ENCODE measurements at regions not wholly inside any gene's neighbourhood (a gene's known extent, or its start where the extent isn't known, plus 50 kb on each side); places are given as distances from the start of the nearest gene placed in this dataset.

DNA sequence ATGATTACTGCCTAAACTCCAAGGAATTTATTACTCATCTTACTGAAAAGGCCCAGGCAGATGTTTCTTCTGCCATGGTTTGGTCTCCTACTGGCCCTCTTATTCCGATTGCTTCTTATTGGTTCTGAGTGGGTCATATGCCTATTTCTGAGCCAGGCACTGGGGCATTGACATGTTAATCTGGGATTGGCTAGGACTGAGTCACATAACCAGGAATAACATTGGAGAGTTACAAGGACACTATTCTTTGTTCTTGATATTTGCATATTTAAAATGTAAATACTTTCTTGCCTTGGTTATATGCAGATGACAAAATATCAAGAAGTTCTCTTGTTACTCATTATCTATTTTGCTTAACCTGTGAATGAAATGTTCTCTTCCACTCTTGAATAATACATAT is 534.4 kb upstream of the SLC39A10 start (continued):
- TF ChIP-seq, protein P1, sequence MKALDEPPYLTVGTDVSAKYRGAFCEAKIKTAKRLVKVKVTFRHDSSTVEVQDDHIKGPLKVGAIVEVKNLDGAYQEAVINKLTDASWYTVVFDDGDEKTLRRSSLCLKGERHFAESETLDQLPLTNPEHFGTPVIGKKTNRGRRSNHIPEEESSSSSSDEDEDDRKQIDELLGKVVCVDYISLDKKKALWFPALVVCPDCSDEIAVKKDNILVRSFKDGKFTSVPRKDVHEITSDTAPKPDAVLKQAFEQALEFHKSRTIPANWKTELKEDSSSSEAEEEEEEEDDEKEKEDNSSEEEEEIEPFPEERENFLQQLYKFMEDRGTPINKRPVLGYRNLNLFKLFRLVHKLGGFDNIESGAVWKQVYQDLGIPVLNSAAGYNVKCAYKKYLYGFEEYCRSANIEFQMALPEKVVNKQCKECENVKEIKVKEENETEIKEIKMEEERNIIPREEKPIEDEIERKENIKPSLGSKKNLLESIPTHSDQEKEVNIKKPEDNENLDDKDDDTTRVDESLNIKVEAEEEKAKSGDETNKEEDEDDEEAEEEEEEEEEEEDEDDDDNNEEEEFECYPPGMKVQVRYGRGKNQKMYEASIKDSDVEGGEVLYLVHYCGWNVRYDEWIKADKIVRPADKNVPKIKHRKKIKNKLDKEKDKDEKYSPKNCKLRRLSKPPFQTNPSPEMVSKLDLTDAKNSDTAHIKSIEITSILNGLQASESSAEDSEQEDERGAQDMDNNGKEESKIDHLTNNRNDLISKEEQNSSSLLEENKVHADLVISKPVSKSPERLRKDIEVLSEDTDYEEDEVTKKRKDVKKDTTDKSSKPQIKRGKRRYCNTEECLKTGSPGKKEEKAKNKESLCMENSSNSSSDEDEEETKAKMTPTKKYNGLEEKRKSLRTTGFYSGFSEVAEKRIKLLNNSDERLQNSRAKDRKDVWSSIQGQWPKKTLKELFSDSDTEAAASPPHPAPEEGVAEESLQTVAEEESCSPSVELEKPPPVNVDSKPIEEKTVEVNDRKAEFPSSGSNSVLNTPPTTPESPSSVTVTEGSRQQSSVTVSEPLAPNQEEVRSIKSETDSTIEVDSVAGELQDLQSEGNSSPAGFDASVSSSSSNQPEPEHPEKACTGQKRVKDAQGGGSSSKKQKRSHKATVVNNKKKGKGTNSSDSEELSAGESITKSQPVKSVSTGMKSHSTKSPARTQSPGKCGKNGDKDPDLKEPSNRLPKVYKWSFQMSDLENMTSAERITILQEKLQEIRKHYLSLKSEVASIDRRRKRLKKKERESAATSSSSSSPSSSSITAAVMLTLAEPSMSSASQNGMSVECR (CRISPR knock-in tag; IDR thresholded peaks at IDR 0.05; ENCODE audit: borderline replicate concordance): no peak
- TF ChIP-seq FOXP1 (CRISPR knock-in tag; IDR thresholded peaks at IDR 0.05; ENCODE audit: borderline replicate concordance): no peak
- TF ChIP-seq, protein P2, sequence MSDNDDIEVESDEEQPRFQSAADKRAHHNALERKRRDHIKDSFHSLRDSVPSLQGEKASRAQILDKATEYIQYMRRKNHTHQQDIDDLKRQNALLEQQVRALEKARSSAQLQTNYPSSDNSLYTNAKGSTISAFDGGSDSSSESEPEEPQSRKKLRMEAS (CRISPR knock-in tag; IDR thresholded peaks at IDR 0.05): no peak
- TF ChIP-seq, protein P3, sequence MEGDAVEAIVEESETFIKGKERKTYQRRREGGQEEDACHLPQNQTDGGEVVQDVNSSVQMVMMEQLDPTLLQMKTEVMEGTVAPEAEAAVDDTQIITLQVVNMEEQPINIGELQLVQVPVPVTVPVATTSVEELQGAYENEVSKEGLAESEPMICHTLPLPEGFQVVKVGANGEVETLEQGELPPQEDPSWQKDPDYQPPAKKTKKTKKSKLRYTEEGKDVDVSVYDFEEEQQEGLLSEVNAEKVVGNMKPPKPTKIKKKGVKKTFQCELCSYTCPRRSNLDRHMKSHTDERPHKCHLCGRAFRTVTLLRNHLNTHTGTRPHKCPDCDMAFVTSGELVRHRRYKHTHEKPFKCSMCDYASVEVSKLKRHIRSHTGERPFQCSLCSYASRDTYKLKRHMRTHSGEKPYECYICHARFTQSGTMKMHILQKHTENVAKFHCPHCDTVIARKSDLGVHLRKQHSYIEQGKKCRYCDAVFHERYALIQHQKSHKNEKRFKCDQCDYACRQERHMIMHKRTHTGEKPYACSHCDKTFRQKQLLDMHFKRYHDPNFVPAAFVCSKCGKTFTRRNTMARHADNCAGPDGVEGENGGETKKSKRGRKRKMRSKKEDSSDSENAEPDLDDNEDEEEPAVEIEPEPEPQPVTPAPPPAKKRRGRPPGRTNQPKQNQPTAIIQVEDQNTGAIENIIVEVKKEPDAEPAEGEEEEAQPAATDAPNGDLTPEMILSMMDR (IDR thresholded peaks at IDR 0.05): no peak
- no peak for TF ChIP-seq JAZF1 (CRISPR knock-in tag; IDR thresholded peaks at IDR 0.05)
- TF ChIP-seq, protein P4, sequence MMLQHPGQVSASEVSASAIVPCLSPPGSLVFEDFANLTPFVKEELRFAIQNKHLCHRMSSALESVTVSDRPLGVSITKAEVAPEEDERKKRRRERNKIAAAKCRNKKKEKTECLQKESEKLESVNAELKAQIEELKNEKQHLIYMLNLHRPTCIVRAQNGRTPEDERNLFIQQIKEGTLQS (CRISPR knock-in tag; conservative IDR thresholded peaks at IDR 0.05): no peak

DNA sequence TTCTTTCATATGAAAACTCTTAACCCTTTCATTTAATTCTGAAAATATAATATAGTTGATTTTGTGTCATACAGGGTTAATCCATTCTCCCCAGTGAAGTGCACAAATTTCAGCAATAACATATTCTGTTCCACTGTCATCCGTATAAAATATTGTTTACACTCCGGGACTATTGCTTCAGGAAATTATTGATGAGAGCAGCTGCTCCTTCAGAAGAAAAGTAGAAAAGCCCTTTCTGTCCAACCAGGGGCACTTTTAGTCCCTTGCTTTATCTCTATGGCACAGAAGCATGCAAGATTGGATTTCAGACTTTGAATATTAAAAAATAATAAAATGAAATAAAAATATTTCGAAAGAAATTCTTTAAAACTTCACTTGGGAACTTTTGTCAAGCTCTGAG is 535.7 kb upstream of the SLC39A10 start:
- CTCF ChIA-PET: no interaction called here
- no peak for TF ChIP-seq NR3C1 (CRISPR knock-in tag; conservative IDR thresholded peaks at IDR 0.05; ENCODE audit: low read depth)
- TF ChIP-seq, protein P5, sequence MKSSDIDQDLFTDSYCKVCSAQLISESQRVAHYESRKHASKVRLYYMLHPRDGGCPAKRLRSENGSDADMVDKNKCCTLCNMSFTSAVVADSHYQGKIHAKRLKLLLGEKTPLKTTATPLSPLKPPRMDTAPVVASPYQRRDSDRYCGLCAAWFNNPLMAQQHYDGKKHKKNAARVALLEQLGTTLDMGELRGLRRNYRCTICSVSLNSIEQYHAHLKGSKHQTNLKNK (CRISPR knock-in tag; IDR thresholded peaks at IDR 0.05): no peak
- Mint-ChIP-seq H3K27ac (no peak overlapping the region), H3K36me3 (no peaks in the 10 kb centered on the region), H3K27me3 (ENCODE audit: low read depth) (no peaks in the 10 kb centered on the region), H3K9me3 (peaks cover 10% of the 10 kb centered on the region), H3K4me1 (peaks cover 9% of the 10 kb centered on the region), H3K4me3 (no peak overlapping the region)
- DNase-seq (ENCODE audit: low spot score) (no peak), ATAC-seq (no peak)
- POLR2A ChIA-PET: no interaction called here

DNA sequence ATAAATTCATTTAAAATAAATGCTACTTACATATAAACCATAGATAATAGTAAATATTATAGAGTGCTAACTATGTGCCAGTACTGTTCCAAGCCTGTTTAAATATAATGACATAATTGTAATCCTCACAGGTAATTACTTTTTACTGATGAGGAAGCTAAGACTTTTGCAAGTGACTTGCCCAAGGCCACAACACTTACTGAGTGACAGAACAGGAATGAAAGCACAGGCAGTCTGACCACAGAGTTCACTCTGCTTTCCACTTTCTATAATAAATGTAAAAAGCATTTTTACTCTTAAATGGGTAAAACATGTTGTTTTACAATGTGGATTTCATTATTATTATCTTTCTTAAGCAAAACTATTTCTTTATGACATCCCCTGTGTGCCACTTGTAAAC is 537.8 kb upstream of the SLC39A10 start:
- H3K9me3 Mint-ChIP-seq: peaks cover 29% of the 10 kb centered on the region
- ChIA-PET POLR2A (no interaction called here), CTCF (no interaction called here)
- peaks cover 17% of the 10 kb centered on the region for H3K36me3 Mint-ChIP-seq
- ATAC-seq (no peak), DNase-seq (ENCODE audit: low spot score) (no peak)
- no peaks in the 10 kb centered on the region for H3K27me3 Mint-ChIP-seq (ENCODE audit: low read depth)
- TF ChIP-seq, protein P6, sequence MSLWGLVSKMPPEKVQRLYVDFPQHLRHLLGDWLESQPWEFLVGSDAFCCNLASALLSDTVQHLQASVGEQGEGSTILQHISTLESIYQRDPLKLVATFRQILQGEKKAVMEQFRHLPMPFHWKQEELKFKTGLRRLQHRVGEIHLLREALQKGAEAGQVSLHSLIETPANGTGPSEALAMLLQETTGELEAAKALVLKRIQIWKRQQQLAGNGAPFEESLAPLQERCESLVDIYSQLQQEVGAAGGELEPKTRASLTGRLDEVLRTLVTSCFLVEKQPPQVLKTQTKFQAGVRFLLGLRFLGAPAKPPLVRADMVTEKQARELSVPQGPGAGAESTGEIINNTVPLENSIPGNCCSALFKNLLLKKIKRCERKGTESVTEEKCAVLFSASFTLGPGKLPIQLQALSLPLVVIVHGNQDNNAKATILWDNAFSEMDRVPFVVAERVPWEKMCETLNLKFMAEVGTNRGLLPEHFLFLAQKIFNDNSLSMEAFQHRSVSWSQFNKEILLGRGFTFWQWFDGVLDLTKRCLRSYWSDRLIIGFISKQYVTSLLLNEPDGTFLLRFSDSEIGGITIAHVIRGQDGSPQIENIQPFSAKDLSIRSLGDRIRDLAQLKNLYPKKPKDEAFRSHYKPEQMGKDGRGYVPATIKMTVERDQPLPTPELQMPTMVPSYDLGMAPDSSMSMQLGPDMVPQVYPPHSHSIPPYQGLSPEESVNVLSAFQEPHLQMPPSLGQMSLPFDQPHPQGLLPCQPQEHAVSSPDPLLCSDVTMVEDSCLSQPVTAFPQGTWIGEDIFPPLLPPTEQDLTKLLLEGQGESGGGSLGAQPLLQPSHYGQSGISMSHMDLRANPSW (CRISPR knock-in tag; conservative IDR thresholded peaks at IDR 0.05; ENCODE audit: low read depth): no peak
- no peak for TF ChIP-seq ZNF138 (CRISPR knock-in tag; conservative IDR thresholded peaks at IDR 0.05)
- no peak overlapping the region for H3K4me3 Mint-ChIP-seq
- peaks cover 10% of the 10 kb centered on the region for H3K4me1 Mint-ChIP-seq
- H3K27ac Mint-ChIP-seq: no peak overlapping the region

DNA sequence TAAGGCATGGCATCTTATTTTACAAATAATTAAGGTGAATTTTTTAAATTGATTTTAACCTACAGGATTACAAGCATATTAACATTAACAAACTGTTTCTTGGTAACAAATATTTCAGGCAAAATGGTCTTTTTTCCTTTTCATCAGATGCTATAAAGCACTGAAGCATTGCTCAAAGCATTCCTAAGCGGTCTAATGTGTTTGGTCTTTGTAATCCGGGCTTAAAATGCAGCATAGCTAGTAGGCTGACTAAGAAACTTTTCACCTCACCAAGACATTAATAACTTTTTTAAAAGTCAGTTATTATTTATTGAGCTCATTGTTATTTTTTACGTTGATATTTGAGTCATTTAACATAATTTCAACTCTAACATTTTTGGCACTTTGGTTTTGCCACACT is 538.8 kb upstream of the SLC39A10 start:
- H3K4me1 Mint-ChIP-seq: peaks cover 18% of the 10 kb centered on the region
- H3K27ac Mint-ChIP-seq: no peak overlapping the region
- peaks cover 38% of the 10 kb centered on the region for H3K9me3 Mint-ChIP-seq
- ChIA-PET POLR2A (no interaction called here), CTCF (no interaction called here)
- H3K36me3 Mint-ChIP-seq: peaks cover 27% of the 10 kb centered on the region
- no peaks in the 10 kb centered on the region for H3K27me3 Mint-ChIP-seq (ENCODE audit: low read depth)
- ATAC-seq (no peak), DNase-seq (ENCODE audit: low spot score) (no peak)
- no peak overlapping the region for H3K4me3 Mint-ChIP-seq
- TF ChIP-seq NR3C1 (CRISPR knock-in tag; conservative IDR thresholded peaks at IDR 0.05; ENCODE audit: low read depth): no peak
- TF ChIP-seq ZNF317 (CRISPR knock-in tag; IDR thresholded peaks at IDR 0.05; ENCODE audit: borderline replicate concordance, low read depth): no peak
- TF ChIP-seq ZNF423 (CRISPR knock-in tag; IDR thresholded peaks at IDR 0.05): no peak
- no peak for TF ChIP-seq JAZF1 (CRISPR knock-in tag; IDR thresholded peaks at IDR 0.05)
- TF ChIP-seq, protein P7, sequence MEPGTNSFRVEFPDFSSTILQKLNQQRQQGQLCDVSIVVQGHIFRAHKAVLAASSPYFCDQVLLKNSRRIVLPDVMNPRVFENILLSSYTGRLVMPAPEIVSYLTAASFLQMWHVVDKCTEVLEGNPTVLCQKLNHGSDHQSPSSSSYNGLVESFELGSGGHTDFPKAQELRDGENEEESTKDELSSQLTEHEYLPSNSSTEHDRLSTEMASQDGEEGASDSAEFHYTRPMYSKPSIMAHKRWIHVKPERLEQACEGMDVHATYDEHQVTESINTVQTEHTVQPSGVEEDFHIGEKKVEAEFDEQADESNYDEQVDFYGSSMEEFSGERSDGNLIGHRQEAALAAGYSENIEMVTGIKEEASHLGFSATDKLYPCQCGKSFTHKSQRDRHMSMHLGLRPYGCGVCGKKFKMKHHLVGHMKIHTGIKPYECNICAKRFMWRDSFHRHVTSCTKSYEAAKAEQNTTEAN (CRISPR knock-in tag; IDR thresholded peaks at IDR 0.05): no peak
- TF ChIP-seq CBFB (CRISPR knock-in tag; IDR thresholded peaks at IDR 0.05; ENCODE audit: low read depth): no peak
- TF ChIP-seq FOXK1 (CRISPR knock-in tag; IDR thresholded peaks at IDR 0.05): no peak
- no peak for TF ChIP-seq PRRX2 (CRISPR knock-in tag; IDR thresholded peaks at IDR 0.05)
- no peak for TF ChIP-seq HMGA2 (CRISPR knock-in tag; IDR thresholded peaks at IDR 0.05)

All from WTC11 (cell line).